ENCODE measurements at regions not wholly inside any gene's neighbourhood (a gene's known extent, or its start where the extent isn't known, plus 50 kb on each side); places are given as distances from the start of the nearest gene placed in this dataset.

- no peak overlapping the region for H3K27ac ChIP-seq (ENCODE audit: insufficient read length, low read depth, low read length)
- no CpG with 5 or more reads among the region's 1 CpG for WGBS (ENCODE audit: extremely low coverage, insufficient read length, low lambda C conversion rate)
Measured at GRCh38 chr7:12157517-12157916, 53.6 kb upstream of the TMEM106B start.

More at GRCh38 chr7:12157517-12157916, 53.6 kb upstream of the TMEM106B start:
- no peak overlapping the region for H3T11ph ChIP-seq (ENCODE audit: low read length)
- DNase-seq, result no peak
- H3K9ac ChIP-seq (ENCODE audit: extremely low read depth, insufficient read length, low read length), result no peak overlapping the region
- no peaks in the 10 kb centered on the region for H3K9me3 Mint-ChIP-seq
- no peak for TF ChIP-seq CTCF (conservative IDR thresholded peaks at IDR 0.05)
- no peak overlapping the region for H4K8ac ChIP-seq (replicated peaks; ENCODE audit: insufficient read length, low read depth, low read length)
- H3K4me1 ChIP-seq (ENCODE audit: insufficient read depth, low read length), result no peaks in the 10 kb centered on the region
- no peak overlapping the region for H2BK20ac ChIP-seq (ENCODE audit: low read depth, low read length, poor library complexity, severe bottlenecking)
- no peaks in the 10 kb centered on the region for H4K20me1 ChIP-seq (ENCODE audit: control insufficient read depth, insufficient read depth, insufficient read length)
- no peaks in the 10 kb centered on the region for H3K27me3 ChIP-seq (ENCODE audit: insufficient read depth, low read length)
- H3K27ac Mint-ChIP-seq, result no peak overlapping the region
- H3K79me2 ChIP-seq (ENCODE audit: insufficient read depth, low read length), result no peaks in the 10 kb centered on the region
- H3K23me2 ChIP-seq (ENCODE audit: insufficient read length, low read depth, low read length, poor library complexity, severe bottlenecking), result no peaks in the 10 kb centered on the region
- no peak overlapping the region for H2BK120ac ChIP-seq (ENCODE audit: low read depth, low read length, poor library complexity, severe bottlenecking)
- H2BK15ac ChIP-seq (ENCODE audit: low read depth, low read length), result no peak overlapping the region
- H3K4me1 Mint-ChIP-seq, result no peaks in the 10 kb centered on the region
- H4K5ac ChIP-seq (ENCODE audit: insufficient read length, low read depth, low read length), result no peak overlapping the region
- H2AFZ ChIP-seq (ENCODE audit: low read length), result no peak overlapping the region
- no peak overlapping the region for H2AK5ac ChIP-seq (ENCODE audit: insufficient read length, low read length)
- H3K79me1 ChIP-seq (ENCODE audit: insufficient read depth, low read depth, low read length, poor library complexity, severe bottlenecking), result no peaks in the 10 kb centered on the region
- no peak overlapping the region for H3K14ac ChIP-seq (ENCODE audit: insufficient read depth, low read length)
- H3K9me3 ChIP-seq (ENCODE audit: control insufficient read depth, low read depth, low read length), result no peaks in the 10 kb centered on the region
- no peak overlapping the region for H3K56ac ChIP-seq (ENCODE audit: insufficient read length, low read depth, low read length)
- H3K23ac ChIP-seq (ENCODE audit: insufficient read length, low read depth, low read length), result no peak overlapping the region
- H2BK5ac ChIP-seq (ENCODE audit: insufficient read length, low read length), result no peak overlapping the region
- H3K27me3 Mint-ChIP-seq (ENCODE audit: low read depth), result no peaks in the 10 kb centered on the region
- no peaks in the 10 kb centered on the region for H3K36me3 Mint-ChIP-seq (ENCODE audit: insufficient read depth in 1 of 3, low read depth in 3 of 3)
- no peak overlapping the region for H3K4ac ChIP-seq (ENCODE audit: low read depth, low read length)
- no peak overlapping the region for H3K4me2 ChIP-seq (ENCODE audit: insufficient read depth, insufficient read length, low read length)
- H4K91ac ChIP-seq (ENCODE audit: insufficient read length, low read depth, low read length), result no peak overlapping the region
- H3K4me3 Mint-ChIP-seq, result no peak overlapping the region
- no peak overlapping the region for H3K18ac ChIP-seq (ENCODE audit: insufficient read length, low read depth, low read length)
- no peak overlapping the region for H2BK12ac ChIP-seq (ENCODE audit: insufficient read length, low read depth, low read length)

Data from H9 (cell line).